ENCODE measurements at regions not wholly inside any gene's neighbourhood (a gene's known extent, or its start where the extent isn't known, plus 50 kb on each side); places are given as distances from the start of the nearest gene placed in this dataset.

DNA sequence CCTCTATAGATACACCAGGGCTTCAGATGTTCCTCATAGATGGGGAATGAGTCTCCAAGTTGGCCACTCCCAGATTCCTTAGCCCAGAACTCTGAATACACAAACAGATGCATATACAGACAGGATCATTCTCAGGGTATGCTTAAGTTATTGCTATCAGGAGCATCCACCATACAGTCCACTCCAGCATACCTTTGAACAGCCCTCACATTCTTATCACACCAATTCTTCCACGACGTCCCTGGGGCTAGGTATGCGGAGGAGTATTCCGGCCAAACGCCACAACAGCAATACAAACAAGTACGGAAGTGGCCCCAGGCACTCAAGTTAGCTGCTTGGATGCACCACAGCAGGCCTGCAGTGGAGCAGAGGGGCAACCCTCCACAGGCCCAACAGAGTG, 312.5 kb upstream of the CHAC2 start:
- H3K9me3 Mint-ChIP-seq (ENCODE audit: low read depth): no peaks in the 10 kb centered on the region
- H3K4me1 Mint-ChIP-seq (ENCODE audit: low read depth): no peaks in the 10 kb centered on the region
- H3K36me3 Mint-ChIP-seq (ENCODE audit: insufficient read depth): no peaks in the 10 kb centered on the region
- H3K4me3 Mint-ChIP-seq (ENCODE audit: low read depth): no peak overlapping the region
- no peak for DNase-seq (ENCODE audit: low spot score, unreplicated experiment)
- H3K27ac Mint-ChIP-seq: no peak overlapping the region
- H3K27me3 Mint-ChIP-seq: no peaks in the 10 kb centered on the region
- TF ChIP-seq, protein P1, sequence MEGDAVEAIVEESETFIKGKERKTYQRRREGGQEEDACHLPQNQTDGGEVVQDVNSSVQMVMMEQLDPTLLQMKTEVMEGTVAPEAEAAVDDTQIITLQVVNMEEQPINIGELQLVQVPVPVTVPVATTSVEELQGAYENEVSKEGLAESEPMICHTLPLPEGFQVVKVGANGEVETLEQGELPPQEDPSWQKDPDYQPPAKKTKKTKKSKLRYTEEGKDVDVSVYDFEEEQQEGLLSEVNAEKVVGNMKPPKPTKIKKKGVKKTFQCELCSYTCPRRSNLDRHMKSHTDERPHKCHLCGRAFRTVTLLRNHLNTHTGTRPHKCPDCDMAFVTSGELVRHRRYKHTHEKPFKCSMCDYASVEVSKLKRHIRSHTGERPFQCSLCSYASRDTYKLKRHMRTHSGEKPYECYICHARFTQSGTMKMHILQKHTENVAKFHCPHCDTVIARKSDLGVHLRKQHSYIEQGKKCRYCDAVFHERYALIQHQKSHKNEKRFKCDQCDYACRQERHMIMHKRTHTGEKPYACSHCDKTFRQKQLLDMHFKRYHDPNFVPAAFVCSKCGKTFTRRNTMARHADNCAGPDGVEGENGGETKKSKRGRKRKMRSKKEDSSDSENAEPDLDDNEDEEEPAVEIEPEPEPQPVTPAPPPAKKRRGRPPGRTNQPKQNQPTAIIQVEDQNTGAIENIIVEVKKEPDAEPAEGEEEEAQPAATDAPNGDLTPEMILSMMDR (IDR thresholded peaks at IDR 0.05; ENCODE audit: unreplicated experiment): no peak

DNA sequence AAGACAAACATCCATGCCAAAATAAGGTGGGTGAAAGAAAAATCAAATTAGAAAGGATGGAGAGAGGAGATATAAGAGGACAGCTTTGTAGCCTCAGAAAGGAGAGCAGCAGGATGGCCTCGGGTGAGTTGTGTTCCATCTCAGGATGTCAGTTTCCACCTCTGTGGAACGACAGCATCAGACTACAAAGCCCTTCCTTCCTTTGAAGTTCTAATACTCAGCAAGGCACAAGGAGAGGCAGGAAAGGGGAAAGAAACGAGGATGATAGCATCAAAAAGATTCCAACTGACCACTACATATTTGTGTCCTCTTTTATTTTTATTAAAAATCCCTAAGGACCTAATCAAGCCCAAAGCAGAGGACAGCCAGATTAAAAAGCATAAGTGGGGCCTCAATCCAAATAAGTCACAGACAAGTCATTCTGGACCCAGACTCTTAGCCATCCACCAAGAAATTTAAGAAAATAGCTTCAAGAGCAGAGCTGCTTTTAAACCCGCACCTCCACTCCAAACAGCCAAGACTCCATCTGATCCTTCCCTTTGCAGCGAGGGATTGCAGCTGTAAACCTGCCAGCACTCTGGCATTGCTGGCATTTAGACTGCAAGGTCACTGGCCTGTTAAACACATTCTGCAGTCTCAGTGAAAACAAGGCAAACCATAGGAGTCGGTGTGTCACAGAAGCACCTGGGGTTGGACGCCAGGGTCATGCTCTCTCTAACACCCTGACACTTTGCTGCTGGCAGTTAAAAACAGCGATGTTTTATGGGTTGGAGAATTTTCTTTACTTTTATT, 314.5 kb upstream of the CHAC2 start:
- no peak for DNase-seq (ENCODE audit: low spot score, unreplicated experiment)
- Mint-ChIP-seq H3K27ac (no peak overlapping the region), H3K4me1 (ENCODE audit: low read depth) (no peaks in the 10 kb centered on the region), H3K4me3 (ENCODE audit: low read depth) (no peak overlapping the region), H3K9me3 (ENCODE audit: low read depth) (no peaks in the 10 kb centered on the region), H3K27me3 (no peaks in the 10 kb centered on the region), H3K36me3 (ENCODE audit: insufficient read depth) (no peaks in the 10 kb centered on the region)
- TF ChIP-seq, protein P1 (IDR thresholded peaks at IDR 0.05; ENCODE audit: unreplicated experiment): no peak

DNA sequence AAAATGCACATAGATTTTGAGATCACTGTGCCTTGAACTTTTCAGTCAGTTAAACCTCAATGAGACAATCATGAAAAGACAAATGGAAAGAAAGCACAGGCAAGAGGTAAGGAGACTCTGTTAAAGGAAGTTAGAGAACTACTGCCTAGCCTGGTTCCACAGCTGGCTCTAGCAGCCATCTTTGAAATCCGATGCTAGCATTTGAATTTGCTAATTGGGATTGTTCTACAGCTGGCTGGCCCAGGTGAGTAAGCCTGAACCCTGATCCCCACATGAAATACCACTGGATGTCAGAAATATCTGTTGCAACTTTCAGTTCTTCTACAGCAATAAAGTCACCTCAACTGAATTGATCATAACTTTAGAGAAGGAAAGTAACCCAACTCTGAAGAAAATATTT, 315.2 kb upstream of the CHAC2 start:
- no peaks in the 10 kb centered on the region for H3K36me3 Mint-ChIP-seq (ENCODE audit: insufficient read depth)
- TF ChIP-seq, protein P1 (IDR thresholded peaks at IDR 0.05; ENCODE audit: unreplicated experiment): no peak
- H3K27me3 Mint-ChIP-seq: no peaks in the 10 kb centered on the region
- no peaks in the 10 kb centered on the region for H3K4me1 Mint-ChIP-seq (ENCODE audit: low read depth)
- H3K27ac Mint-ChIP-seq: no peak overlapping the region
- H3K4me3 Mint-ChIP-seq (ENCODE audit: low read depth): no peak overlapping the region
- no peaks in the 10 kb centered on the region for H3K9me3 Mint-ChIP-seq (ENCODE audit: low read depth)
- DNase-seq (ENCODE audit: low spot score, unreplicated experiment): no peak

DNA sequence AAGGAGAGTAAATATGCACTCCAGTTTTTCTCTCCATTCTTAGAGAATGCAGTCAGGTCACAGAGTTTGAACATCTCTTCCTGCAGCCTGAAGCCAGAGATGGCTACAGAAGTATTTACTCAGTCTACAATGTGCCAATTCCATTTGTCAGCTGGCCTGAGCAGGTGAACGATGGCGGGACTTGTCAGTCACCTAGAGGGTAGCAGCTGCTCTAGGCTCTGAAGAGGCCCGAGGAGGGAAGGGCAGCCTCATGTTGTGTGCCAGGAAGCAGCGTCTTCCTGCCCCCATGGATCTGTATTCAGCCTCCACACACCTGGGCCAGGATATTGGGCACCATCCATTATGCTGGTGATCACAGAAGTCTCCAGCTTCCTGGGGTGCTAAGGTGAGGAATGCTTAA, 316.7 kb upstream of the CHAC2 start:
- Mint-ChIP-seq H3K27me3 (no peaks in the 10 kb centered on the region), H3K9me3 (ENCODE audit: low read depth) (no peaks in the 10 kb centered on the region), H3K27ac (no peak overlapping the region), H3K4me1 (ENCODE audit: low read depth) (no peaks in the 10 kb centered on the region), H3K36me3 (ENCODE audit: insufficient read depth) (no peaks in the 10 kb centered on the region), H3K4me3 (ENCODE audit: low read depth) (no peak overlapping the region)
- DNase-seq (ENCODE audit: low spot score, unreplicated experiment): no peak
- TF ChIP-seq, protein P1 (IDR thresholded peaks at IDR 0.05; ENCODE audit: unreplicated experiment): no peak

DNA sequence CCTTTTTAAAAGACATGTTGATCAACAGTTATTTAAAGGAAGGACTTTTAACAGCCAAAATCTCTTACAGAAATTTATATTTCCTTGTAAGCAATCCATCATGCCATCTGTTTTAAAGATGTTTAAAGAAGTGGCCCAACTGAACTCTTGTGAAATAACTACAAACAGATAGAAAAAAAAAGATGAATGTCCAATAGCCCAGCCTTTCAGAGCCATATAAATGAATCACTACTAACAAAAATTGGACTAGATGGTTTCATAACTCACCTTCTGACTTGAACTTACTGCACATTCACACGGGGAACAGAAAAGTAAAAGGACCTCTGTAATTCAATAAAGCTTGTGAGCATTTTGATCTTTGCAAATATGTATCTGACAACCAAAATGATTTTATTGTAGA, 319.0 kb upstream of the CHAC2 start:
- no peak for DNase-seq (ENCODE audit: low spot score, unreplicated experiment)
- TF ChIP-seq, protein P1 (IDR thresholded peaks at IDR 0.05; ENCODE audit: unreplicated experiment): no peak
- no peaks in the 10 kb centered on the region for H3K27me3 Mint-ChIP-seq
- H3K4me1 Mint-ChIP-seq (ENCODE audit: low read depth): no peaks in the 10 kb centered on the region
- H3K27ac Mint-ChIP-seq: no peak overlapping the region
- H3K36me3 Mint-ChIP-seq (ENCODE audit: insufficient read depth): no peaks in the 10 kb centered on the region
- H3K4me3 Mint-ChIP-seq (ENCODE audit: low read depth): no peak overlapping the region
- H3K9me3 Mint-ChIP-seq (ENCODE audit: low read depth): no peaks in the 10 kb centered on the region

Data from progenitor cell of endocrine pancreas (in vitro differentiated cells).